Chondrocyte (in vitro differentiated cells): ENCODE measurements at regions not wholly inside any gene's neighbourhood (a gene's known extent, or its start where the extent isn't known, plus 50 kb on each side); places are given as distances from the start of the nearest gene placed in this dataset.

Source experiments
- DNase-seq: peaks from one replicate; pipeline ENCODE4 v3.0.0; 2021; ENCODE audit warnings: mixed read lengths, low spot score
- H3K27ac Mint-ChIP-seq: one replicate; pipeline ENCODE4 v1.8.0; 2021; ENCODE audit warnings: mild to moderate bottlenecking, moderate library complexity, mixed read lengths; ENCODE audit not compliant: unreplicated experiment
- H3K27me3 Mint-ChIP-seq: 2 replicates; pipeline ENCODE4 v1.8.0; 2021; ENCODE audit warnings: low read depth, mixed read lengths
- H3K36me3 Mint-ChIP-seq: 2 replicates; pipeline ENCODE4 v1.8.0; 2021; ENCODE audit warnings: low read depth, mixed read lengths
- H3K4me1 Mint-ChIP-seq: 2 replicates; pipeline ENCODE4 v1.8.0; 2021; ENCODE audit warnings: low read depth, mild to moderate bottlenecking, mixed read lengths
- H3K4me3 Mint-ChIP-seq: one replicate; pipeline ENCODE4 v1.8.0; 2021; ENCODE audit warnings: mild to moderate bottlenecking, moderate library complexity, mixed read lengths; ENCODE audit not compliant: unreplicated experiment
- H3K9me3 Mint-ChIP-seq: 2 replicates; pipeline ENCODE4 v1.8.0; 2021; ENCODE audit warnings: low read depth, mixed read lengths
- CTCF ChIP-seq: fragments of 200-600 bp; sonication (generic); IDR thresholded peaks from 2 replicates; pipeline ENCODE4 v1.5.0; 2021; ENCODE audit warnings: antibody characterized with exemption, mild to moderate bottlenecking, moderate library complexity

- no peak for TF ChIP-seq CTCF
- Mint-ChIP-seq H3K9me3 (no peaks in the 10 kb centered on the region), H3K4me3 (no peak overlapping the region), H3K4me1 (no peaks in the 10 kb centered on the region), H3K27ac (no peak overlapping the region), H3K36me3 (no peaks in the 10 kb centered on the region), H3K27me3 (no peaks in the 10 kb centered on the region)
- DNase-seq = no peak
These were observed 871.5 kb upstream of the TMPRSS15 start for GRCh38 chr21:19275065-19275464.

GRCh38 chr21:19276665-19277064 lies 873.1 kb upstream of the TMPRSS15 start:
- H3K36me3 Mint-ChIP-seq = no peaks in the 10 kb centered on the region
- H3K27me3 Mint-ChIP-seq = no peaks in the 10 kb centered on the region
- no peak for DNase-seq
- no peak for TF ChIP-seq CTCF
- H3K4me3 Mint-ChIP-seq = no peak overlapping the region
- no peak overlapping the region for H3K27ac Mint-ChIP-seq
- no peaks in the 10 kb centered on the region for H3K4me1 Mint-ChIP-seq
- H3K9me3 Mint-ChIP-seq = no peaks in the 10 kb centered on the region

- Mint-ChIP-seq H3K4me1 (no peaks in the 10 kb centered on the region), H3K9me3 (peaks cover 7% of the 10 kb centered on the region), H3K27ac (no peak overlapping the region), H3K36me3 (no peaks in the 10 kb centered on the region), H3K4me3 (no peak overlapping the region), H3K27me3 (no peaks in the 10 kb centered on the region)
- no peak for DNase-seq
- TF ChIP-seq CTCF = no peak
These were observed 883.3 kb upstream of the TMPRSS15 start for GRCh38 chr21:19286876-19287275.

GRCh38 chr21:19290328-19290727 lies 886.7 kb upstream of the TMPRSS15 start:
- H3K4me1 Mint-ChIP-seq = no peaks in the 10 kb centered on the region
- H3K36me3 Mint-ChIP-seq = peaks cover 3% of the 10 kb centered on the region
- no peaks in the 10 kb centered on the region for H3K27me3 Mint-ChIP-seq
- H3K4me3 Mint-ChIP-seq = no peak overlapping the region
- no peak for TF ChIP-seq CTCF
- no peak for DNase-seq
- no peak overlapping the region for H3K27ac Mint-ChIP-seq
- H3K9me3 Mint-ChIP-seq = peaks cover 18% of the 10 kb centered on the region

- Mint-ChIP-seq H3K4me3 (no peak overlapping the region), H3K27me3 (no peaks in the 10 kb centered on the region), H3K9me3 (peaks cover 14% of the 10 kb centered on the region), H3K27ac (no peak overlapping the region), H3K4me1 (peaks cover 31% of the 10 kb centered on the region), H3K36me3 (peaks cover 1% of the 10 kb centered on the region)
- no peak for TF ChIP-seq CTCF
- DNase-seq = no peak
These were observed 916.7 kb upstream of the TMPRSS15 start for GRCh38 chr21:19320291-19320690.
